GDM1 (cell line): ENCODE measurements at regions not wholly inside any gene's neighbourhood (a gene's known extent, or its start where the extent isn't known, plus 50 kb on each side); places are given as distances from the start of the nearest gene placed in this dataset.

Experiments used
- DNase-seq: peaks from one replicate; lab custom pipeline; 2025; lab: John Stamatoyannopoulos, UW

DNA sequence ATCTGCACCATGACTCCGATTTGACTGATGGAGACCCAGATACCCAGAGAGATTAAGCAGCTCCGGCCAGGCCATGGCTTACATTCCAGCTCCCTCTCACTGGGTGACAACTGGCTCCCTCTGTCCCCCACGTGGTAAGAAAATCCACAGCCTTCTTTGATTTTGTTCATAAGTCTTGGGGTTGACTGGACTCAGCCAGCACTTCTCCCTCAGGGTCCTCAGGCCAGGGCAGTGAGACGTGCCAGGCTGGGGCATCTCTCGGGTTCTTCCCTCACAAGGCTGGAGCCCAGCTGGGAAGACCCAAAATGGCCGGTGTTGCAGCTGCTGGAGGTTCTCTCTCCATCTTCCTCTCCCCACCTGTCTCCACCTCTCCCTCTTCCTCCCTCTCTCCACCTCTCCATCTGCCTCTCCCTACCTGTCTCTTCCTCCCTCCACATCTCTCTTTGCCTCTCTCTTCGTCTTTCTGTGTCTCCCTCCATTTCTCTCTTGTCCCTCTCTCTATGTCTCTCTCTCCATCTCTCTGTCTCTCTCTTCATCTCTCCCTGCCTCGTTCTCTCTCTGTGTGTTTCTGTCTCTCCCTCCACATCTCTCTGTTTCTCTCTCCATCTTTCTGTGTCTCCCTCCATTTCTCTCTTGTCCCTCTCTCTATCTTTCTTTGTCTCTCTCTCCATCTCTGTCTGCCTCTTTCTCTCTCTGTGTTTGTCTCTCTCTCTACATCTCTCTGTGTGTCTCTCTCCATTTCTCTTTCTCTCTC, 105.3 kb downstream of the FOXL1 start:
- DNase-seq = no peak

DNA sequence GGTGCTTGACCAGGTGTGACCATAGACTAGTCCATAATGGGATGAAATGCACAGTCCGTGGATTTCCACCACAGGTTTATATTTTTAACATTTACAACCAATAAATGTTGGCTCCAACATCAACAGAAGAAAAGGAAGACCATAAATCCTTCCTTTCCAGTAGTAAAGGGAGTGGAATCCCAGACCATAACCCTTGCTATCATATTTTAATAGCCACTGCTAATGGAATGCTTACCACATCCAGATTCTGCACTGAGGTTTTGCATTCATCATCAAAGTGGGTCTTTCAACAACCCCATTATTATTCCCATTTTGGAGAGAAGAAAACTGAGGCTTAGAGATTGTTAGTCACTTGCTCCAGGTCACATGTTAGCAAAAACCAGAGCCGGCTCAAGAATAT, 106.7 kb downstream of the FOXL1 start:
- DNase-seq = no peak

- no peak for DNase-seq
Observed at GRCh38 chr16:86690970-86691369, 112.6 kb downstream of the FOXL1 start.

DNA sequence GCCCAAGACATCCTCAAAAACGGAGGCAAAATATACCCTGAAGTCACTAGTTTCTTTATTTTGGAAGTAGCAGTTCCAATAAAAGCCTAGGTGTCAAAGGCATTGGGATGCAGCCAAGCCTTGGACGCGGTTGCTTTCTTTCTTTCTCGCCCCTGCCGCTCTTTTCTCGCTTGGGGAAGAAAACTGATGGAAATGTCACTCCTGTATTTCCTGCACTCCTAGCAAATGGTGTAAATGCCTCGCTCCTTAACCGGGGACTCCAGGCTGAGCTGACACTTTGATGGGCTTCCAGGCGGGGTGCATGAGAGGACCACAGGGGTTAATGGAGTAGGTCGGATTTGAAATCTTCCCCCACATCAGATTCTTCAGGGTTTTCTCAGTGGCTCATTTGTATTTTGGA, 114.1 kb downstream of the FOXL1 start:
- no peak for DNase-seq

DNA sequence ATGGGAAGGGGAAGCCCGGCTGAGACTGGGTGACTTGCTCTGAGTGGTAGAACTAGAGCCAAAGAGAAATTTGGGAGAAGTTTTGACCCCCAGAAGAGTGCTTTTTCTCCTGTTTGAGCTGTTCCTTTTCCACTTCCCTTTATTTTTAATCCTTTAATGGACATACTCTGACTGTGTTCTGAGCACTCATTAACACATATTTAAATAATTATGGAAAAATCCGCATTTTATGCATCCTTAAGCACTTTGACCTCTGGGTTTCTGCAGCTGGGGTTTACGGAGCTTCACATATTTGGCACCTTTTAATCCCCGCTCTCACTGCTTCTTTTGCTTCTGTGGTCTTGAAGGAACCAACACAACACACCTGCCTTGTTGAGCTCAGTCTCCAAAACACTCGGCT, 114.7 kb downstream of the FOXL1 start:
- DNase-seq = no peak

DNA sequence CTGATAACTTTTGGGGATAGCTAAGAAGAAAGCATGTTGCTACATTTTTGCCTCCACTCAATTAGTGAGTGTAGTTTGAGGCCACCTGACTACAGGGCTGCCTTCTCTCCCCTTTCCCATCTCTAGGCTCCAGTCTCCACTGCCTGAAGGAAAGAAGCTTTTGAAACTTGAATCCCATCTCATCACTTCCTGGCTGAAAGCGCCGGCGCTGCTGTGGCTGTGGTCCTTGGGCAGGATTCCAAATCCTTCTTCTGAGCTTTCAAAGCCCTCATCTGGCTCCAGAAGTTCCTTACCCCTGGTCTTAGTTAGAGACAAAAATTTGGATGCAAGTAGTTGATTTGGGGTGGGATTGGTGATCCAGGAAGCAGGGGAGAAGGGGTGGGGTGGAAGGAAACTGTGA, 119.4 kb downstream of the FOXL1 start:
- DNase-seq = no peak

DNA sequence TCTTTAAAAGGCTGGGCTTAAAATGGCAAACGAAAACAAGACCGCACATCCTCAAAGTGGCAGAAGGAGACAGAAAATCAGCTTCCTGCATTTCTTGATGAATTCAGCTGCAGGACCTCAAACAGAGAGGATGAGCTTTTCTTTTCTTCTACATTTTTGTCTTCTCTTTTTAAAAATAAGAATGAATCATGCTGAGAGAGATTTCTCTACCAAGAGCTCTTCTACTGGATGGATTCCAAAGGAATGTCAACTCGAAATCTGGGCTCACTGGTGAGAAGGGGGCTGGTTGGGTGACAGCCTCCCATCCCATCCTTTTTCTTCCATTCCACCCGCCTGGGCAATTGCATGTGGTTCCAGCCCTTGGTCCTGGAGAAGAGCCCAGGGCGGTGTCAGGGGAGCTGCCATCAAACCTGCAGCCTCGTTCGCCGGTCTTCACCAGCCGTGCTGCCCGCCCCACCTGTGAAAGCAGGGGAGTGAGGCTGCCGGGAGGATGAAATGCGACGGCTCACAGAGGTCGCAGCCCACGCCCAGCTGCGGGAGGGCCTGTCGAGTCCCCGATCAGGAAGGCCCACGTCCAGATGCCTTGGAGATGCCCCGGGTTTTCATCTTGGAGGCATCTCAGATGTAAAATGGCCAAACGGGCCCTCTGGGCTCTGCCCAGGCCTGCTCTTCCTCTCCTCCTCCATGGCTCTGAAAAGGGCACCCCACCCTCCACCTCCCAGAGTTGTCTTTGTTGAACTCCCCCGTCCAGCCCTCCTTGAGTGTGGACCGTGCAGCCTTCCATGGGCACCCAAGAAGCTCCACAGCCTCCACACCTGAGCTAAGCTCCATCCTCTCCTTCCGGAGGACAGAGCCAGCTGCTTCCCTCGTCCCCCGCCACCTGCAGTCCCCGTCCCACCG, 121.9 kb downstream of the FOXL1 start:
- DNase-seq = no peak

- no peak for DNase-seq
Observed at GRCh38 chr16:86701286-86701975, 123.1 kb downstream of the FOXL1 start.

- no peak for DNase-seq
Observed at GRCh38 chr16:86702824-86703588, 124.7 kb downstream of the FOXL1 start.

- DNase-seq = no peak
Observed at GRCh38 chr16:86704516-86704915, 126.2 kb downstream of the FOXL1 start.

- no peak for DNase-seq
Observed at GRCh38 chr16:86706726-86707125, 128.4 kb downstream of the FOXL1 start.

- no peak for DNase-seq
Observed at GRCh38 chr16:86707171-86707570, 128.8 kb downstream of the FOXL1 start.

- DNase-seq = no peak
Observed at GRCh38 chr16:86707581-86707980, 129.2 kb downstream of the FOXL1 start.

GRCh38 chr16:86708431-86708830, 130.1 kb downstream of the FOXL1 start:
- DNase-seq = no peak

DNA sequence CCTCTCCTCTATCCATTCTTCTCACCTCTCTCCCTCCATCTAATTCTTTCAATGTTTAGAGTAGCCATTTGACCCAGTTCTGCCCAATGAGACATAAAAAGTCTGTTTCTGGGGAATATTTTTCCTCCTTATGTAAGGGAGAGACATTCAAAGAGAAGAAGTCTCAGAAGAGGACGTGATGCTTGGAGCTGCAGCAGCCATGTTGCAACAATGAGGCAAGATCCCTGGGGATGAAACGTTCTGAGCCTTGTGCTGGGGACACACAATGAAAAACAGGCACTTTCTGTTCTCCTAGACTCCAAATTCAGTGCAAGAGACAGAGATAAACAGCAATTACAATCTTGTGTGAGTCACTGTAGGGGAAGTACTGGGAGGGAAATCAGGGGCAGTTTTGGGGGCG, 130.8 kb downstream of the FOXL1 start:
- DNase-seq = no peak

GRCh38 chr16:86709902-86710601, 131.7 kb downstream of the FOXL1 start:
- no peak for DNase-seq

DNA sequence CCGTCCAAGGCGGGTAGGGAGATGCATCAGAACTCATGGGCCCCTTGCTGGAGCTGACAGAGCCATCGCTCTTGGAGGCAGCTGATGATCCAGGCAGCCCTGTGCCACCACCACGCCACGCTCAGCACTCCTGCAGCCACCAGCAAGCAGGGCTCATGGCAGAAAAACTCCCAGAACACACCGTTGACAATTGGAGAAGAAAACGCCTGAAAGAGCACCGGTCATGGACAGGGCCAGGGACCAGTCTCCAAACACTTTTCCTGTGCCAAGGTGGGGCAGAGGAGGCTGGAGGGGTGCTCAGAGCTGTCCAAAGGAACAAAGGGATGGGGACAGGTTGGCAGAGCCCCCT, 132.2 kb downstream of the FOXL1 start:
- no peak for DNase-seq

DNA sequence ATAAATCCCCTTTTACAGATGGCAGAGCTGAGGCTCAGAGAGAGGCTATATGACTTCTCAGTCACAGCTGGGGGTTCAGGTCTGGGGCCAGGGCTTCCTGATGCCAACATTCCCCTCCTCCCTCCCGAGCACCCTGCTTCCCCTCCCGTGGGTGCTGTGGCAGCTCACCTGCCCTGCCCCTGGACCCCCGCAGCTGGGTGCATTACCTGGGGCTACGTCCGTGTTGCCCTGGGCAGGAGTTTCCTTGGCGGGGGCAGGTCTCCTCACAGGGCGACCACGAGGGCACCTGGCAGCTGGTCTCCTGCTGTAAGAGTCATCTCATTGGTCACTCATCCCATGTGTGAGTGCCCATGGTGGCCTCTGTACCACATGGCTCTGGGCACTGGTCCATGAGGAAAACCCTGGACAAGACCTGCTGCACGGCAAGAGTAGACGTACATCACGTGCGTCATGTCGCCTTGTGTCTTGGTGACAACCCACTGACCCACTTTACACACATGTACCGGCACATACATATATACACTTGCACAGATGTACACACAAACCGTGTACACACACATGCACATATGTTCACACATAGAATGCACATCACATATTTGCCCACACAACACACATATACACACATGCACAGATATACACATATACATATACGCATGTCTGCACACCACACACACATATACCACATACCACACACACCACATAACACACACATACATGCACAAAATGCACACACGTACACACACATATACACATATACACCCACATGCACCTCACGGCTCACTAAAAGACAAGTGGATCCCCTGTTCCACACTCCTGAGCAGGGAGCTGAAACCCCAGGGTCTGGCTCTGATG, 134.0 kb downstream of the FOXL1 start:
- no peak for DNase-seq

DNA sequence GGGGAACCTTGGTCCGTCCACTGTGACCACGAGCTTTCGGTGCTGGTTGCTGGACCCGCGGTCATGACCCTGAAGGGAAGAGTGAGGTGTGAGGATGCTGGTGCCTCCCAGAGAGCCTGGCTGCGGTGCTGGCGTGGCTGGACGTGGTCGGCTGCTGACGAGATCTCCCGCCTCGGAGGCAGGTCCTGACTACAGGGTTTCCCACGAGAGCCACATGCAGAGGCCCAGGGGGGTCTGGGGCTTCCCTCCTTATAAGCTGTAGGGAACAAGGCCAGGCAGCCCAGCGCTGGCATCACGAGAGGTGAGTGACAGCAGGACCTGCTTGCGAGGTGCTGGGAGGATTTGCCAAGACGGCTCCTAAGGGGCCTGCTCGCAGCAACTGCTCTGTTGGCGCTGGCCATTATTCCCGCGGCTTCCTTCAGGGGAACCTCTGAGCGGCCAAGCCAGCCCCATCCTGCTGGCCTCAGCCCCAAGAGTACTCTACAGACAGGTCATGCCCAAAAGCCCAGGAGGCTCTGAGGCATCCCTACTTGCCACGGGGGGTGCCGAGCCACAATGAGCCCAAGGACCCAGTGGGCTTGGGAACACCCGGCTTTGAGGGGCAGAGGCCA, 134.8 kb downstream of the FOXL1 start:
- no peak for DNase-seq

- DNase-seq = no peak
Observed at GRCh38 chr16:86714166-86714565, 135.8 kb downstream of the FOXL1 start.
